ENCODE measurements at regions not wholly inside any gene's neighbourhood (a gene's known extent, or its start where the extent isn't known, plus 50 kb on each side); places are given as distances from the start of the nearest gene placed in this dataset.
"Not testable (repeated sequence)": the region's sequence is repeated elsewhere in the genome, so short reads cannot be mapped to it uniquely, and the experiment has no call there.

- TF ChIP-seq CTCF (conservative IDR thresholded peaks at IDR 0.05; ENCODE audit: low read depth, low read length), result no peak
- H3K4me3 ChIP-seq (ENCODE audit: low read depth, low read length), result no peak overlapping the region
- DNase-seq (ENCODE audit: low read depth), result no peak
Measured at GRCh38 chr11:34730544-34731295, 109.8 kb downstream of the EHF start.

GRCh38 chr11:34728609-34729008 is 107.7 kb downstream of the EHF start:
- no peak for DNase-seq (ENCODE audit: low read depth)
- no peak overlapping the region for H3K4me3 ChIP-seq (ENCODE audit: low read depth, low read length)
- TF ChIP-seq CTCF (conservative IDR thresholded peaks at IDR 0.05; ENCODE audit: low read depth, low read length), result no peak

GRCh38 chr11:34727228-34727737 is 106.4 kb downstream of the EHF start:
- TF ChIP-seq CTCF (conservative IDR thresholded peaks at IDR 0.05; ENCODE audit: low read depth, low read length), result no peak
- DNase-seq (ENCODE audit: low read depth), result no peak
- H3K4me3 ChIP-seq (ENCODE audit: low read depth, low read length), result no peak overlapping the region

- no peak overlapping the region for H3K4me3 ChIP-seq (ENCODE audit: low read depth, low read length)
- no peak for DNase-seq (ENCODE audit: low read depth)
- no peak for TF ChIP-seq CTCF (conservative IDR thresholded peaks at IDR 0.05; ENCODE audit: low read depth, low read length)
Measured at GRCh38 chr11:34724973-34725372, 104.1 kb downstream of the EHF start.

GRCh38 chr11:34721646-34722045 is 100.8 kb downstream of the EHF start:
- no peak for DNase-seq (ENCODE audit: low read depth)
- no peak for TF ChIP-seq CTCF (conservative IDR thresholded peaks at IDR 0.05; ENCODE audit: low read depth, low read length)
- no peak overlapping the region for H3K4me3 ChIP-seq (ENCODE audit: low read depth, low read length)

GRCh38 chr11:34719303-34719848 is 98.5 kb downstream of the EHF start:
- H3K4me3 ChIP-seq (ENCODE audit: low read depth, low read length), result no peak overlapping the region
- no peak for TF ChIP-seq CTCF (conservative IDR thresholded peaks at IDR 0.05; ENCODE audit: low read depth, low read length)
- no peak for DNase-seq (ENCODE audit: low read depth)

- not testable (repeated sequence) for DNase-seq (ENCODE audit: low read depth); H3K4me3 ChIP-seq (ENCODE audit: low read depth, low read length)
Measured at GRCh38 chr11:34713631-34714030, 92.7 kb downstream of the EHF start.
